ENCODE measurements at regions not wholly inside any gene's neighbourhood (a gene's known extent, or its start where the extent isn't known, plus 50 kb on each side); places are given as distances from the start of the nearest gene placed in this dataset.

DNA sequence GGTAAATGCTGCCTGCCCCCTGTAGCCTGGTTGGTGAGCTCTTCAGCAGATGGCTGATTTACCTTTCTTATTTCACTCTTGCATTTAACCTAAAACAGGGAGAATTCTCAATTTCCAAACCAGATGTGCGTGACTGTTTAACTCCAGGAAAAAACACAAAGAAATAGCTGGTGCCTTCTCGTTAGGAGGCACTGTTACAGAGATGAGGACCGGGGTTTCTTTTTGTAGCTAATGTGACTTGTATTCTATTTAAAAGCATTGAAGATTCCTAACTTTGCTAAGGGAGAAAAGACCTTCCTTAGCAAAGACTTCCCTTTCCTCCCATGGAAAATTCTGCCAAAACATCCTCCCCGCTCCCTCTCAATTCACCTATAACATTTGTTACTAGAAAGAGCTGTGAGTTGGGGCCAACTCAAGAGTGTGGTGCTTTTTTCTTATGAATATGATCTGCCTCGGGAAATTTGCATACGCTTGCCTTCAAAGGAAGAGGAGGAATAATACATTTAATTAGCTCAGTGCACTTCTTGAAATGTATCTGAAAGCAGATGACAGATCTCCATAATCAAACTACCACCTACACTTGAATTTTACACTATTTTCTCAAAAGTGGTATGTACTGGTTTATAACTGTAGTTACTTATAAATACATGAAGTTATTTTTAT, 102.0 kb upstream of the ARID2 start:
- DNase-seq (ENCODE audit: low read depth), result no peak

DNA sequence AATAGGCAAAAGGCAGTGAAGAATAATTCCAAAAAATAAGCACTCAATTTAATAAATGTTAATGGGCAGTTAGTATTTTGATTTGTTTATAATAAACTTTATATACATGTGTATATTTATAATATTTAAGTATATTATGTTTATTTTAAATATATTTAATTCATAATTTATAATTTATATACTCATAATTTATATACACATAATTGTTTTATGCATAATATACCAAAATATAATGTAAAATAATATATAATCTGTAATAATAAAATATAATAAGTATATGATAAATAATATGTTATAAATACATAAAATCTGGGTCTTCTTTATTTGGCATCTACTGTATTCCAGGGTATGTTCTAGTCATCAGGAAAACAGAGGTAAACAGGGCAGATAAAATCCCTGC, 100.2 kb upstream of the ARID2 start:
- no peak for DNase-seq (ENCODE audit: low read depth)

GRCh38 chr12:45633733-45634132, 95.8 kb upstream of the ARID2 start:
- DNase-seq (ENCODE audit: low read depth), result no peak

GRCh38 chr12:45634273-45634917, 95.1 kb upstream of the ARID2 start:
- DNase-seq (ENCODE audit: low read depth), result no peak

DNA sequence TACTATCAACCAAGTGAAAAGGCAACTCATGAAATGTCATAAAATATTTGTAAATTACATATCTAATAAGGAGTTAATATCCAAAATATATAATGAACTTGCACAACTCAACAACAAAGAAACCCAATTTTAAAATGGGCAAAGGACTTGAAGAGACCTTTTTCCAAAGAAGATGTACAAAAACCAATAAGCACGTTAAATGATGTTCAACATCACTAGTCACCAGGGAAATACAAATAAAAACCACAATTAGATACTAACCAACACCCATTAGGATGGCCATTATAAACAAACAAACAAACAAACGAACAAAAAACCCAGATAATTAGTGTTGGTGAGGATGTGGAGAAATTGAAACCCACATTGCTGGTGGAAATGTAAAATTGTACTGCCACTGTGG, 92.3 kb upstream of the ARID2 start:
- no peak for DNase-seq (ENCODE audit: low read depth)

DNA sequence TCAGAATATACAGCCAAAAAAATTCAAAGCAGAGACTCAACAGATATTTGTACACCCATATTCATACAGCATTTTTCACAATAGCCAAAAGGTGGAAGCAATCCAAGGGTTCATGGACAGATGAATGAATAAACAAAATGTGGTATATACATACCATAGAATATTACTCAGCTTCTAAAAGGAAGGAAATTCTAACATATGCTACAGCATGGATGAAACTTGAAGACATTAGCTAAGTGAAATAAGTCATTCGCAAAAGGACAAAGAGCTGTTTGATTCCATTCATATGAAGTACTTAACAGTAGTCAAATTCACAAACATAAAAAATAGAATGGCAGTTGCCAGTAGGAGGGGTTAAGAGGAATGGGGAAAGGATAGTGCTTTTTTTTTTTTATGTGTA, 91.8 kb upstream of the ARID2 start:
- no peak for DNase-seq (ENCODE audit: low read depth)

- DNase-seq (ENCODE audit: low read depth), result no peak
Observed at GRCh38 chr12:45638386-45638785, 91.1 kb upstream of the ARID2 start.

GRCh38 chr12:45644541-45644940, 85.0 kb upstream of the ARID2 start:
- no peak for DNase-seq (ENCODE audit: low read depth)

- no peak for DNase-seq (ENCODE audit: low read depth)
Observed at GRCh38 chr12:45646851-45647581, 82.5 kb upstream of the ARID2 start.

DNA sequence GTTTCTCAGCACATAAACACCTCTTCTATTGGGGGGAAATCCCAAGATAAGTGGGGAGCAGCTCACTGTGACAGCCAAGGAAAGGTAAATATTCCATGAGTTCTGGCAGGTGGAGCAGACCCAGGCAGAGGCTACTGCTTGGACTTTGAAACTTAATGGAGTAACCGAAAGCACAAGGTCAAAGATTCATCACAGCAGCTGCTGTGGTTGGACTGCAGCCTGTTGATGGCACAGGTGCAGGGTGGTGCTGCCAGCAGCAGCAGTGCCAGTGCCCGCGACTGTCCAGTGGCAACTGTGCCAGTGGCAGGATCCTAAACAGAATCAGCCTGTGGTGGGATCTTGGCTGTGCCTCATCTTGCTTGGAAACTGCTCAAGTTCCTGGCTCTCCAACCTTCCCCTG, 81.4 kb upstream of the ARID2 start:
- no peak for DNase-seq (ENCODE audit: low read depth)

- no peak for DNase-seq (ENCODE audit: low read depth)
Observed at GRCh38 chr12:45651029-45651428, 78.5 kb upstream of the ARID2 start.

DNA sequence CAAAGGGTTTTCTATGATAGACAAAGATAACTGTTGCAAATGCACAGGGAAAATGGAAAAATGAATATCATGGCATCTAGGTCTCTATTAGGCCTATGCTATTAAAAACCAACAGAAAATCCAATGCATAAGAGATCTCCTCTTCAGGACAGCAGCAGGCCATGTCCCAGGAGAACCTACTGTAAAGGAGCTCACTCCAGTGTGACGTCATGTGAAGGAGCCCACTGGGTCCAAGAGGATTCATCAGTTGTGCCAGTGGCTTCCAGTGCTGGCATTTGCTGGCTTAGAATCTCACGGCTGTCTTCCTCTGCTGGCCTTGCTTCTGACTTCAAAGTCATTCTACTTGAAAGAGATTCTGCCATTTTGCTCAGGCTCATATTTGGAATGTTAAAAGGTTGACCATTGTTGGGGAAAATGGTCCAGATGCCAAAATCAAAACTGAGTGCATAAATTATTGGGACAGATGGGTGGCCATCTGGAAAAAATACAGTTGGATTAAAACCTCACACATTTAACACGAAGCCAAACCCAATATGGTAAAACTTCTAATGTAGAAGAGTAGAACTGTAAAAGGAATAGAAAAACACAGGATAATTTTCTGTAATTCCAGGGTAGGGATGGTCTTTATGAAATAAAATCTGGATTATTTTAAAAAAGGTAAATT, 75.4 kb upstream of the ARID2 start:
- no peak for DNase-seq (ENCODE audit: low read depth)

GRCh38 chr12:45655186-45655585, 74.3 kb upstream of the ARID2 start:
- DNase-seq (ENCODE audit: low read depth), result no peak

DNA sequence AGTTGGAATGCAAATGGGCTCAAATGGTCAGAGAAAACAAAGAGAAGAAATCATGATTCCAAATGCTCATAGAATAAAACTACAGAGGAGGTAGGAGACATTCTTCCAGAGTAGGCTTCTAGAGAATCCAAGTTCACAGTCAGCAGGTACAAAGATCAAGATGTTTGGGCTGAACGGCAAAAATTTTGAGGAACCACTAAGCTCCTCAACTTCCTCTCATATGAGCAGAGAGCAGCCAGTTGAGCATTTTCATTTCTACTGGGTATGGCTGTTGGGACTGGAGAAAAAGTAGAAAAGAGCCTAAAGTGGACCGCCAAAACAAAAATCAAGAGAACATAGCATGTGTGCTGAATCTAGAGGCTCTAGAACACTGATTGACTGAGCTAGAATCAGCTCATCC, 73.8 kb upstream of the ARID2 start:
- no peak for DNase-seq (ENCODE audit: low read depth)

DNA sequence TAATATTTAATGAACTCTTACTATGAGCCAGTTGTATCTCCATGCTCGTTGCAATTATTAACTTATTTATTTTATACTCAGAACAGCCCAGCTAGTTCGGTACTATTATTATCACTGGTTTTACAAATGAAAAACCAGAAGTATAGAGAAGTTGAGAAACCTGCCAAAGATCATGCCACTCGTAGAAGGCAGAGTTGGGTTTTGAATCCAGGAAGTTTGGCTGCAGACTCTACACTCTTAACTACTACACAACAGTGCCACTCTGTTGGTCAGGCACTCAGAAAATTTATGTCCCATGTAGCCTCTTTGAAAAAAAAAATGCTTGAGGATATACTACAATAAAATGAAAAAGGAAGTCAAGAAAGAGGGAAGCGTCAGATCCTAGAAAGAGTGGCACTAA, 71.5 kb upstream of the ARID2 start:
- DNase-seq (ENCODE audit: low read depth), result no peak

GRCh38 chr12:45660330-45660729, 69.2 kb upstream of the ARID2 start:
- DNase-seq (ENCODE audit: low read depth), result peak; percentile 82

GRCh38 chr12:45663455-45663854, 66.1 kb upstream of the ARID2 start:
- no peak for DNase-seq (ENCODE audit: low read depth)

DNA sequence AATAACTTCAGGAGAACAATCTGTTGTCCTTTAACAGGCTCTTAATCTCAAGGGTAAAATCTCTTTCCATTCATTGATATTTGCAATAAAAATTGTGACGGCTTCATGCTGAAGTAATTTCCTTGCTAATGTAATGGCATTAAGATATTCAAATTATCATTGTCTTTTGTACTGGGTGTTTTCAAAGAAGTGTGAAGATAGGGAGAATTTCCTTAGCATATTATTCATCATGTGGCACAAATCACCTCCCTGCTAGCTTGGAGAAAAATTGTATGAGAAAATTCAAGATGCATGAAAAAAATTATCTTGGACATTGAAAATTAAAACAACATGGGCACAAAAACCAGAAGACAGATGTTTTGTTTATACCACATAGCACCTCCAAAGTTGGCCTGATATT, 63.6 kb upstream of the ARID2 start:
- DNase-seq (ENCODE audit: low read depth), result no peak

DNA sequence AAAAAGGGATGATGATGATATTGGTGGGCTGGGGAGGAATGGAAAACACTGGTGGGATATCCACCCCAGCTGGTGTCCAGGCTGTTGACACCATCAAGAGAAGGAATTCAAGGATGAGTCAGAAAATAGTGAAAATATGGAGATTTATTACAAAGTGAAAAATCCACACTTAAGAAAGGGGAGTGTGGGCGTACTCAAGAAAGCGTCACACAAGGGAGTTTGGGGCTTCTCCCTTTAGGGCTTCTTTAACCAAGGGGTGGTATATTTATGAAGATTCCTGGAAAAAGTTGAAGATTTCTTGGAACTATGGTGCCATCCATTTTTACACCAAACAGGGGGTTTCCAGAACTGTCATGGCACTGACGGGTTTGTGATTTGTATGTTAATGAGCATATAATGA, 63.1 kb upstream of the ARID2 start:
- no peak for DNase-seq (ENCODE audit: low read depth)

GRCh38 chr12:45666816-45667215, 62.7 kb upstream of the ARID2 start:
- DNase-seq (ENCODE audit: low read depth), result no peak

- DNase-seq (ENCODE audit: low read depth), result no peak
Observed at GRCh38 chr12:45667761-45668160, 61.7 kb upstream of the ARID2 start.

DNA sequence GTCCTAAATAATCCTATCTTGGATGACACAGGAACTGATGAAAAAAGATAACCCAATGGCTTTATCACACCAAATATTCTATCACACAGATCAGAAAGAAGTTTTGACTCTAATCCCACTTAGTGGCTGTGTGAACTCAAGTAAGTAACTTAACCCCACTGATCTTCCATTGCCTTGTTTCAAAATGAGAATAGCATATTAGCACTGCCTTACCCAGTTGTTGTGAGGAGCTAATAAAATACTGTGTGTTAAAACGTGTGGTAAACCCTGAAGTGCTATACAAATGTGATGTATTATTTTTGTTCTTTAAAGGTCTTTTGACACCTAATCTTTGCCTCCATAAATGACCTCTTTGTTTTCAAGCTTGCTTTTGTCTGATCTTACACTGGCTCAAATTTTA, 60.9 kb upstream of the ARID2 start:
- no peak for DNase-seq (ENCODE audit: low read depth)

DNA sequence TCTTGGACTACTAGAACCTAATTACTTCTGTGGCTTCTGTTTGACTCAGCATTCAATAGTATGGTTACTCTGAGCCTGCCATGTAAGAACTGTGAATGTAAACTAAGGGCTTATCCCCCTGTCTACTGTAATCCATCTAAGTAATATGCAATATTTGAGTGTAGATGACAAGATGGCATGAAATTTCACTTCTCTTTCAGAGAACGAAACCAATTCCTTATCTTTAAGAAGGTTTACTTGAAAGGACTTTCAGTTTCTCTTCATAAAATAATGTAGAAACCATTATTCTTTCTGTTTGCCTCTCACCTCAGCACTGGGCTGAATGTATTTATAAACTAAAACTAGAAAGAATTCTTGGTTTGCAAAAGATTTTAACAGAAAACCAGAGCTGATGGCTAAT, 60.4 kb upstream of the ARID2 start:
- peak; percentile 14 for DNase-seq (ENCODE audit: low read depth)
